ENCODE measurements at regions not wholly inside any gene's neighbourhood (a gene's known extent, or its start where the extent isn't known, plus 50 kb on each side); places are given as distances from the start of the nearest gene placed in this dataset.

DNA sequence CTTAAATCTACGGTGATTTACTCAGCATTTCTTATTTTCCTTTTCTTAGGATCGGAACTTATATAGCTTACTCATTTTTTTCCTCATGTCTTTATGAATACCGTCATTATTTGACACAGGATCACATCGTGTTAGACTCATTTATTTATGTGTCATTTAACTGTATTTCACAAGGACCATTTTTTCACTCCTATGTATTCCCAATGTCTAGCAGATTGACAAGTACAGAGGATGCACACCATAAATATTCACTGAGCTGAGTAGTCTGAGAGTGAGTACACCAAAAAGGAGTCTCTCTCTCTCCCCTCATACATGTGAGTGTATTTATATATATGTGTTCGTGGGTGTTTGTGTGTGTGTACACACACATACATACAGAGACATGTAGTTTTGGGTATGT is 573.5 kb downstream of the RNF144A start:
- Histone ChIP-seq H3K9me3 (peaks cover 0 to 10% of the 10 kb centered on the region in 2 donors), H3K4me1 (no peaks in the 10 kb centered on the region), H3K4me3 (no peak overlapping the region), H3K36me3 (no peaks in the 10 kb centered on the region), H3K27me3 (no peaks in the 10 kb centered on the region), H3K27ac (no peak overlapping the region)
- DNase-seq (ENCODE audit: low spot score) = no peak
- TF ChIP-seq, protein P1, sequence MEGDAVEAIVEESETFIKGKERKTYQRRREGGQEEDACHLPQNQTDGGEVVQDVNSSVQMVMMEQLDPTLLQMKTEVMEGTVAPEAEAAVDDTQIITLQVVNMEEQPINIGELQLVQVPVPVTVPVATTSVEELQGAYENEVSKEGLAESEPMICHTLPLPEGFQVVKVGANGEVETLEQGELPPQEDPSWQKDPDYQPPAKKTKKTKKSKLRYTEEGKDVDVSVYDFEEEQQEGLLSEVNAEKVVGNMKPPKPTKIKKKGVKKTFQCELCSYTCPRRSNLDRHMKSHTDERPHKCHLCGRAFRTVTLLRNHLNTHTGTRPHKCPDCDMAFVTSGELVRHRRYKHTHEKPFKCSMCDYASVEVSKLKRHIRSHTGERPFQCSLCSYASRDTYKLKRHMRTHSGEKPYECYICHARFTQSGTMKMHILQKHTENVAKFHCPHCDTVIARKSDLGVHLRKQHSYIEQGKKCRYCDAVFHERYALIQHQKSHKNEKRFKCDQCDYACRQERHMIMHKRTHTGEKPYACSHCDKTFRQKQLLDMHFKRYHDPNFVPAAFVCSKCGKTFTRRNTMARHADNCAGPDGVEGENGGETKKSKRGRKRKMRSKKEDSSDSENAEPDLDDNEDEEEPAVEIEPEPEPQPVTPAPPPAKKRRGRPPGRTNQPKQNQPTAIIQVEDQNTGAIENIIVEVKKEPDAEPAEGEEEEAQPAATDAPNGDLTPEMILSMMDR (IDR thresholded peaks at IDR 0.05) = no peak

DNA sequence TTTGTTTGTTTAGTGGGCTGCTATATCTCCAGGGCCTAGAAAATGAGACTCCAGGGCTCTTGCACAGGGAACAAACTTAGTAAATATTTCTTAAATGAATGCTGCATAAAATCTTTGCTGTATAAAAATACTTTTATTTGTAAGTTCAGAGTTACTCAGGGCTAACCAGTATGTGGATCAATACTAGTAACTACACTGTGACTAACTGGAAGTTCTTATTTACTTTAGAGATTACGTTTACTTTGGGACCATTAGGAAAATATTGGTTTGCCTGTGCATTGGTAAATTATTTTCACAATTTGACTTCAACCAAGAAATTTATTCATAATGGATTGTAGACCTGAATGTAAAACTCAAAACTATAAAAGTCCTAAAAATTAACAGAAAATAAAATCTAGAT is 575.5 kb downstream of the RNF144A start:
- no peaks in the 10 kb centered on the region for H3K27me3 ChIP-seq
- TF ChIP-seq, protein P1 (IDR thresholded peaks at IDR 0.05) = no peak
- H3K36me3 ChIP-seq = no peaks in the 10 kb centered on the region
- no peaks in the 10 kb centered on the region for H3K4me1 ChIP-seq
- H3K27ac ChIP-seq = no peak overlapping the region
- DNase-seq (ENCODE audit: low spot score) = no peak
- no peak overlapping the region for H3K4me3 ChIP-seq
- H3K9me3 ChIP-seq = peaks cover 0 to 10% of the 10 kb centered on the region in 2 donors

DNA sequence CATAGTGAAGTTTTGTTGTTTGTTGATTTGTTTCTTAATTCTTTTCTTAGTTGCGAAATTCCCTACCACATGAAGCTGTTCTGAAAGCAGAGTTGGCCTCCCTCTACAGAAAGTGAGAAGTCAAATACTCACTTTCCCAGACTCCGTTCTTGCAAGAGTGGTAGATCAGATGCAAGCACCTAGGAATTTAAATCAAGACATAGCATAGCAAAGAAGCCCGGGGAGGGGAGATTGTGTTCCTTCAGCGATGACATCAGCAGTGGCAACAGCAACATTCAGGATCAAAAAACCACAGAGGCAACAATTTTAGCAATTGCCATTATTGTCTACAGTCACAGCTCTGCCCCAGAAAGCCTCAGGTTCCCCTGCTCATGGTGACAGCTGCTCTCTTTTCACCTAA is 580.0 kb downstream of the RNF144A start:
- Histone ChIP-seq H3K27me3 (peaks cover 0 to 4% of the 10 kb centered on the region in 2 donors), H3K27ac (no peak overlapping the region), H3K4me1 (no peaks in the 10 kb centered on the region), H3K9me3 (peaks cover 0 to 10% of the 10 kb centered on the region in 2 donors), H3K36me3 (no peaks in the 10 kb centered on the region), H3K4me3 (no peak overlapping the region)
- DNase-seq (ENCODE audit: low spot score) = no peak
- TF ChIP-seq, protein P1 (IDR thresholded peaks at IDR 0.05) = no peak

DNA sequence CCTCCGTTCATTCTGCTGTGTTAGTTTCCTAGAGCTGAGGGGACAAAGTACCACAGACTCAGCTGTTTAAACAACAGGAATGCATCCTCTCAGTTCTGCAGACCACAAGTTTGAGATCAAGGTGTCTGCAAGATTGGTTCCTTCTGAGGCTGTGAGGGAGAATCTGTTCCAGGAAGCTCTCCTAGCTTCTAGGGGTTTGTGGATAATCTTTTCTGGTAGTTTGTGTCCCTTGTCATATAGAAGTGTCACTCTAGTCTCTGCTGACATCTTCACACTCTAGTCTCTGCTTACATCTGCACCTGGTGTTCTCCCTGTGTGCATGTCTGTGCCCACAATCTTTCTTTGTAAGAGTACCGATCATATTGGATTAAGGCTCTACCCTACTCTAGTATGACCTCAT is 581.8 kb downstream of the RNF144A start:
- peaks cover 0 to 4% of the 10 kb centered on the region in 2 donors for H3K27me3 ChIP-seq

DNA sequence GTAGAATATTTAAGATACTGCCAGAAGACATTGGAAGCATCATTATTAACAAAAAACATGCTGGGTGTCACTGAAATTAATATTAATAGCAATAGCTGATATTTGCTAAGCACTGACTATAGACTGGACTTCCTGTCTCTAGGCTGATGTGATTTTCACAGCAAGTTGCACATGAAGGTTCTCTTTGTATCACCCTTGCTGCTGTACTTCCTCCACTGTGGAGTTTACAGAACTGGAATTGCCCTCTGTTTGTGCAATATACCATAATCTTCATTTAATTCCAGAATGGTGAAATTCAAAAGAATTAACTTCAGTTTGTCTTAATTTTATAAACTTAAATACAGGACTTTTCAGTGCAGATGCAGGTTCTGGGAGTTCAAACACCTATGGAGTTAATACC is 585.1 kb downstream of the RNF144A start:
- H3K27me3 ChIP-seq = peaks cover 0 to 4% of the 10 kb centered on the region in 2 donors
- no peak overlapping the region for H3K27ac ChIP-seq
- H3K36me3 ChIP-seq = no peaks in the 10 kb centered on the region
- H3K4me1 ChIP-seq = no peaks in the 10 kb centered on the region
- no peaks in the 10 kb centered on the region for H3K9me3 ChIP-seq
- DNase-seq (ENCODE audit: low spot score) = no peak
- TF ChIP-seq, protein P1 (IDR thresholded peaks at IDR 0.05) = no peak
- no peak overlapping the region for H3K4me3 ChIP-seq

More for the DNA sequence above, 581.8 kb downstream of the RNF144A start:
- Histone ChIP-seq H3K36me3 (no peaks in the 10 kb centered on the region), H3K27ac (no peak overlapping the region), H3K4me3 (no peak overlapping the region), H3K9me3 (peaks cover 0 to 3% of the 10 kb centered on the region in 2 donors), H3K4me1 (no peaks in the 10 kb centered on the region)
- DNase-seq (ENCODE audit: low spot score) = no peak
- TF ChIP-seq, protein P1 (IDR thresholded peaks at IDR 0.05) = no peak

DNA sequence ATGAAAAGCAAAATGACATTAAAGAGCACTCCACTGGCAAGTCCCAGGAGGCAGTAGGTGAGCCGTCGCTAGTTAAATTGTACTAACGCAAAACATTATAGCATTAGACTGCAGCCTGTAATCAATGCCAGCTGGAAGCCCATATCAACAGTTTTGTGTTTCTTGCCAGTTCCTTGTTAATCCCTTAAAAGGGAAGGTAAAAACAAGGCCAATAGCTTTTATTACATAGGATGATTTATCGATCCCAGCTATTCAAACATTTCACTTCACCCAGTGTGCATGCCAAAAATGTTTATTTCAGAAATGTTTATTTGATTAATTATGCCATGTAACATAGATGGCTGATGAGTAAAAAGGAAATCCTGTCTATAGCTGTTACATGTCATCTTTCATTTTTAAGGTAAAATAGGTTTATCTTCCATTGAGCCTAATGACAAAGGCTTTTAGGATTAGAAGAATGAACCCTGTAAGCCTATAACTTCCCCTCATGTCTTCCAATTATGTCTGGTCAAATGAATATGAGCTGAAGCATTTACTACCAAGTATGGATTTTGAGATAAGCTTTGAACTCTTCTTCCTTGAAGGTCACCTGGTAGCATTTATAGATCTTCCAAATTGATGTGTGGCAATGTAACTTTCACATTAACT is 591.2 kb downstream of the RNF144A start:
- no peaks in the 10 kb centered on the region for H3K36me3 ChIP-seq
- H3K27me3 ChIP-seq = no peaks in the 10 kb centered on the region
- H3K4me3 ChIP-seq = no peak overlapping the region
- no peak for DNase-seq (ENCODE audit: low spot score)
- no peak overlapping the region for H3K27ac ChIP-seq
- no peaks in the 10 kb centered on the region for H3K4me1 ChIP-seq
- no peaks in the 10 kb centered on the region for H3K9me3 ChIP-seq
- TF ChIP-seq, protein P1 (IDR thresholded peaks at IDR 0.05) = no peak

All from right atrium auricular region (tissue), 2 donors.